GM21381 (cell line): ENCODE measurements at regions not wholly inside any gene's neighbourhood (a gene's known extent, or its start where the extent isn't known, plus 50 kb on each side); places are given as distances from the start of the nearest gene placed in this dataset.

ENCODE experiments used
- ATAC-seq: cut with Tn5 transposase; IDR thresholded peaks from one replicate; pipeline ENCODE4 v1.9.1; 2021; ENCODE audit warnings: mild to moderate bottlenecking, moderate library complexity; ENCODE audit not compliant: unreplicated experiment

DNA sequence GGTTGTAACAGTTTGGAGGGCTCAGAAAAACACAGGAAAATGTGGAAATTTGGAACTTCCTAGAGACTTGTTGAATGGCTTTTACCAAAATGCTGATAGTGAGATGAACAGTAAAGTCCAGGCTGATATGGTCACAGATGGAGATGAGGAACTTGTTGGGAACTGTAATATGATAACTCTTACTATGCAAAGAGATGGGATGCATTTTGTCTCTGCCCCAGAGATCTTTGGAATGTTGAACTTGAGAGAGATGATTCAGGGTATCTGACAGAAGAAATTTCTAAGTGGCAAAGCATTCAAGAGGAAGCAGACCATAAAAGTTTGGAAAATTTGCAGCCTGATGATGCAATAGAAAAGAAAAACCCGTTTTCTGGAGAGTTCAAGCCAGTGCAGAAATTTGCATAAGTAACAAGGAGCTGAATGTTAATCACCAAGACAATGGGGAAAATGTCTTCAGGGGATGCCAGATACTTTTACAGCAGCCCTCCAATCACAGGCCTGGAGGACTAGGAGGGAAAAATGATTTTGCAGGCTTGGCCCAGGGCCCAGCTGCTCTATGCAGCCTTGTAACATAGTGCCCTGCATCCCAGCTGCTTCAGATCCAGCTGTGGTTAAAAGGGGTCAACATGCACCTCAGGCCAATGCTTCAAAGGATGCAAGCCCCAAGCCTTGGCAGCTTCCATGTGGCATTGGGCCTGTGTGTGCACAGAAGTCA lies 572.7 kb upstream of the ATP2B1 start:
- ATAC-seq = no peak

DNA sequence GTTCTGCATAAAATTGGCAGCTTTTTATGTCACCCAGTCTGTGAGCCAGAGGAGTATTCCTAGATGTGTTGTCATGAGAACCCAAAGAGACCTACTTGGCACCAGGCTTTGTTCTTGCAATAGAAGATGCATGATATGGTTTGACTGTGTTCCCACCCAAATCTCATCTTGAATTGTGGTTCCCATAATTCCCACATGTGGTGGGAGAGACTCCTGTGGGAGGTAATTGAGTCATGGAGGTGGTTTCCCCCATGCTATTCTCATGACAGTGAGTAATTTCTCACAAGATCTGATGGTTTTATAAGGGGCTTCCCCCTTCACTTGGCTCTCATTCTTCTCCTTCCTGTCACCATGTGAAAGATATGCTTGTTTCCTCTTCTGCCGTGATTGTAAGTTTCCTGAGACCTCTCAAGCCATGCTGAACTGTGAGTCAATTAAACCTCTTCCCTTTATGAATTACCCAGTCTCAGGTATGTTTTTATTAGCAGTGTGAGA lies 572.0 kb upstream of the ATP2B1 start:
- no peak for ATAC-seq

DNA sequence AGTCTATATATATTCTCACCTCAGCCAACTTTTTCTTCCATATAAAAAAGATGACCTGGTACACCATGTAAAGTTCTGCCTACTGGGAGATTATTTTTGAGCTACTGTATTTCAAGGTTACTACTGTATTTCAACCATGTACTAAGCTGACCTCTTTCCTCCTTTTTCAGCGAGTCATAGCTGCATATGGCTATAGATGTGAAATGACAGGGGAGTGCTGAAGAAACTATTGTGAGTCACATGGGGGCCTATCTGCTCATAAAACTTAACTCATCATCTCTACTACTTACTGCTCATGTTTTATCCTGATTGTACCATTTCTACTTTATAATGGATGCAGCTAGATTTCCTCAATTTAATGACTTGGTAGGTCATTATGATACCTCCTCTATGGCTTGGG lies 571.4 kb upstream of the ATP2B1 start:
- no peak for ATAC-seq

DNA sequence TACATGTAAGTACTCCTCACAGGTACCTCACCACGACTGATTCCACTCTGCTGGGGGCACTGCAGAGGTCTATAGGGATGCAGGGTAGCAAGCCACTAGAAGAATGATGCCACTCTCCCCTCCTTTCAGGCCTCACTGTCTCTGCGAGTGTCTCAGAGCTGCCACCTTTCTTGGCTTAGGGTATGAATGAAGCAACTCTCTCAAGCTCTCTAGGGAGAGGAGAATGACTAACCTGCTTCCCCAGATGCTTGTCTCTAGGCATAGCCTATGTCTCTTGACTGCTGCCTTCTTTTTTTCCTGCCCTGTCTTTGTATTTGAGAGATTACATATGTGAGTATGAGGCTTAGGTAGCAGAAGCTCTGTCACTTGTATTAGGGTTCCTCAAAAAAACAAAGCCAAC lies 566.5 kb upstream of the ATP2B1 start:
- ATAC-seq = no peak

DNA sequence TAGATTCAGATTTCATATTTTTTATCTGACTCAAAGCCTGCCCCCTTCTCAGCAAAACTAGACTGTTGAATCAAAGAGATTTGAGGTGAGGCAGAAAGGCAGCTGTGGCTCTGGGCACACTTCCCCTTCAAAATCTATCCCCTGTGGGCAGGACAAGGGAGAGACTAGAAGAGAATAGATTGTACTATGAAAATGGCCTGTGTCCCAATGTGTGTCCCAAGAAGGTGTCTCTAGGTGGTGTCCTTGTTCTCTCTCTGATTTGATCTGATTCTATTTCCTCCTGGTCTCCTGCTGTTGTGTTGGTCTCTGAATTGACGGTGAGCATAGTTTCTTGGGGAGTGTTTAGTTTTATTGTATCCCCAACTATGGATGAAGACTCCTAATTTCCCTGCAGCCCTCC lies 565.8 kb upstream of the ATP2B1 start:
- no peak for ATAC-seq

DNA sequence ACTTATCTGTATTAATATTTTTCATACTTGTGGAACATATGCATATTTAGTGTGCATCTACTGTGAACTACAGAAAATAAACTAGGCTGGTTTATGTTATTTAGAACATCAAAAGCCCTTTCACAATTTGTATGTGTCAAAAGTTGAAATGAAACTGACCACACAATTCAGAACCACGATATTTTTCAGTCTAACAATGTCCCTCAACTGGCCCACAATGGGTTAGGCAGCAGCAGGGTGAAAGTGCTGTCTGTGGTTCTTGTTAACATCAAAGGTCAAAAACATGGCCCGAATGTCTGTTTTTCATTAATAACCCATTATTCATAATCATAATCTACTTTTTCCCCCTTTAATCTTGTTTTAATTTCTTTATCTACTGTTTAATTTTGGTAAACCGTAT lies 559.9 kb upstream of the ATP2B1 start:
- peak; percentile 55 for ATAC-seq

DNA sequence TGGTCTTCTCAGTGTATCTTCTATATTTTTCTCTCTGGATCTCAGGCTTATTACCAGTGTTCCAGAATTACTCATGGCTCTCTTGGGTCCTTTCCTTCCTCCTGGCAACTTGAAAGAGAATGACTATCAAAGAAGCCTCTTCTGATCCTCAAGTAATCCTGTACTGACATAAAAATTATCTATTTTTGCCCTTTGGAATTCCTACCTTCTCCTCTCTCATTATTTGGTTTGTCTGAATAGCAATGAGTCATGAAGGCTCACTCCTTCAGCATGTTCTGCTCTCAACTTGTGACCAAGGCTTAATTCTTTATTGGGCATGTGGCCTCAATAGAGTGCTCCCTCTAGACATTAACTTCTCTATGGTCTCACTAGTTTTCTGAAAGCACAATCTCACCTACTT lies 553.6 kb upstream of the ATP2B1 start:
- no peak for ATAC-seq

DNA sequence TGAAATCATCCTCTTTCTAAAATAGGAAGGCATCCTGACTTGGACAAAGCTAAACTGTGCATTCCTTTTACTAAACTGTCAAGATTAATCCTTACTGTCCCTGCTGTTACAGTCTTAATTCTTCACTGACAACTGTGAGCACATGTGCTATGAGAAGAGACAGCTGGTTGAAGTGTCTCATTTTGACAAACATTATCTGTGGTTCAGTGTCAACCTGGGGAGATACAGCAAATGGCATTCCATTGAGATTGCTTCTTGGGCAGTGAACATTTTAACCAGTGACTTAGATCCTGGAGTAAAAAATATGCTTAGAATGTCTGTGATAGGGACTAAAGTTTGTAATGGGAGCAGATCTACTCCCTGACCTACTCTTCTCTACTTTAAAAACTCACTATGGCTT lies 552.6 kb upstream of the ATP2B1 start:
- no peak for ATAC-seq

DNA sequence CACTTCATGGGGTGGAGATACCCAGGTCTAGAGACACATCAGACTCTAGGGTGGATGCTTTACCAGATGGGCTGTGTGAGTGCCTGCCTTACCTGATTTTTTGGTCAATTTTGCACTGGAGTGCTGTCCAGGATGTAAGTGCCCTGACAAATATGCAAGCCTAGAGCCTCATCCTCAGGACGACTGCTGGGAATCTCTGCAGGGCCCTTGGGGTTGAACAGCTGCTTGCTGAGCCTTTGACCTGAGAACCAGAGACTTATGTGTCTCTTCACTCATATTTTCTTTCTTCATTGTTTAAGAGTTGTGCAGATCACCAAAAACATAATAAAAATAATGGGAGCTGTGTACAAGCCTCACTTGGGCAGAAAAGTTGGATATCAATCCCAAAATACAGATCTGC lies 551.5 kb upstream of the ATP2B1 start:
- ATAC-seq = no peak

DNA sequence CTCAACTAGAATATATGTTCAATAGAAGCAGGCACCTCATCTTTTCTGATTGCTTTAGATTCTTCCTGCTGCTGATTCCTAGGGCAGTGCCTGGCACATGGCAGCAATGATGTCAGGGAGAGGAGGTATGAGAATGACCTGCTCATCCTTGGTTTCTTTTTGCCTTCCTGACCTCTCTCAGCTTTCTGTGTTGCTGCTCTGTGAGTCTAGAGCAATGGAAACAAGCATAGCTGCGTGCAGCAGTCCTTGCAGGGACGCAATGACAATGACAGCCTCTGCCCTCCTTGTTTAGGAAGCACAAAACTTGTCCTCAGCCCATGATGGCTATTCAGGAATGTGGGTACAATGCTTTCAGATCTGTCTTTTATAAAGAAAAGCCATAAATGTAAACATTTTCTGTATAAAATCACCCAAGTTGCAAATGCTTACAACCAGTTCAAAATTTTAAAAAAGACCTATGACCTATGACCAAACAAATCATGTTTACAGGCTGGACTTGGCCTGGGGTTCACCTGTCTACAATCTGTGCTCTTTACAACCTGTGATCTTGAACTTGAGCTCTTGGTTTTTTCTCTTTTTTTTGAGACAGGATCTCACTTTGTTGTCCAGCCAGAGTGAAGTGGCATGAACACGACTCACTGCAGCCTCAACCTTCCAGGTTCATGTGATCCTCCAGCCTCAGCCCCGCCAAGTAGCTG lies 549.4 kb upstream of the ATP2B1 start:
- ATAC-seq = no peak

DNA sequence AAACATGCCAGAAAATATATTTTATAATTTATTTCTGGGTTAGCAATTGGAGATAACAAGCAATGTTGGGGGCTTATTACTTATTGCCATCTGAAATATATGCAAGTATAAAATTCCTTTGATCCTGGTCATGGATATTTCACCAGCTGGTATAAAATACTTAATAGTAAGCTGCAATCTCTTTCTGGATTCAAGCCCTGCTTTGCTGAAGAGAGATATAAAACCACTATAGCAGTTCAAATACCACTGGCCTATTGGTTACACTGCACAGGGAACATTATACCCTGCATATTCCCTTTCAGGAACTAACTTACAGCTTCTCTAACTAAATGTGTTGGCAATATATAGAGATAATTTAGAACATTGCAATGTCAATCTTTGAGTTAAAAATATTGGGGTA lies 546.2 kb upstream of the ATP2B1 start:
- no peak for ATAC-seq

DNA sequence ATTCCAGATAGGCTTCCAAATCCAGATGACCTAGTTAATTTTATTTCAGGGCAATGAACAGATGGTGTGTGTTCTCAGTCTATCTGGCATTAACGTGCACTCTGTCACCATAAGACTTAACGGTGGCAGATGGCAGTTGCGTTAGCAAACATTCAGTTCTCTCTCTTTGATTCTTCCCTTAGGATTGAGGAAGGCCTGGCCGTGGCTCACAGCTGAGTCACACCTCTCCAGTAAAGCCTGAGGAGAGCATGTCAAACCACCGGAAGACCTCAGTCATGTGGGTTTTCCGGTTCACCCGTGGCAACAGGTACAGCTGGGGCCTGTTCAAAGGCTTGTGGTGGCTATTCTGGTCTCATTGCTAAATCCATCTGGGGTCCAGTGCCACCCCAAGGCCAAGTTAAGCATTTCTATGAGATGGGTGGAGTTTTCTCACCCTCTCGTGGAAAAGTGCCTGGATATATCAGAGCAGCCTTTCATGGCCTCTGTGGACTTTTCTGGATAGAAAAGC lies 545.1 kb upstream of the ATP2B1 start:
- peak; percentile 100 for ATAC-seq

DNA sequence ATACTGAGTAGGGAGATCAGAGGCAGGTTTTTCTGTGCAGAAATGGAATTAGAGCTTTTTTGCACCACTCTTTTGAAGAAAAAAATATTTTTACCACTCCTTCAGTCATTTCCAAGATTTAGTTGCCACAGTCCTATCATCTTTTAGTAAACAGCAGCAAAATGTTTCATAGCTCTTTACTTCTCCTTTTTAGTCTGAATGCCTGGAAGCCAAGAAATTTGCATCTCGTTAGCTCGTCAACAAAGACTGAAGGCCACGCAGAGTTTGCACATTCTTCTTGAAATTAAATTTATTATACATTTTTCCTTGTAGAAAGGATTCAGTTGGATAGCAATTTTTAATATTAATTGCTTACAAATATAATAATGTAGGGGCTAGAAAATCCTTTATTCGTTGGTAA lies 544.5 kb upstream of the ATP2B1 start:
- no peak for ATAC-seq

DNA sequence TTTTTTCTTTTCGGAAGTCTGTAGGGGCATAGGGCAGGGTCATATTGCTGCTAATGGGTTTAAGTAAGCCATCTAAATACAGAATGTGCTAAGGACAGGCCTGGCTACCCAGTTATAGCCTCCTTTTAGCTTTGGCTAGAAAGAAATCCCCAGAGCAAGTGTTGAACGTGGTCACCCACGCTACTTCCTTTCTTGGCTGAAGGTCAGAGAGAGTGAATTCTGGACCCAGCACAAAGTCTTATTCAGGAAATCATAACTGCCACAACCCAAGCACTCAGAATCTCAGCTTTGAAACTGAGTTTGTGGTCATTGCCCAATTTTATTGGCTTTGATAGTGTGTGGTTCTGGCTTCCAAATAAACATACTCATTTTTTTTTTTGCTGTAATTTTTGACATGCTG lies 542.1 kb upstream of the ATP2B1 start:
- no peak for ATAC-seq

DNA sequence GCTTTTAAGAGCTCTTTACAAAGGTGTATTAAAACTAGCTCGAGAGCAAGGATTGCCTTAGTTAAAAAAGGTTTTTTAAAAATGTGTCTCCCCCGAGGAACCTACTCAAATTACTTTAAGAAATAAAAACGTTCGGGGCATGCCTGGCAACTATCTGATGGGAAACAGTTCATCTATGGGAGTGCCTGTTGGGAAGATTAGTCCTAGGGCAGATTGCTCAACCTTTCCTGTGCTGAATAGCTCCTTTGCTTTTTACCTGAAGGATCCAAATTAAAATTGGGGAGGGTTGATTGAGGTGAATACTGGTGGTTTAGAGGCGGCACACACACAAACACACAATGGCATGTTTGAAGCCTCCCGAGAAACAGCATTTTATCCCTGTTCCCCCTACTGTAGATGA lies 541.4 kb upstream of the ATP2B1 start:
- ATAC-seq = no peak

DNA sequence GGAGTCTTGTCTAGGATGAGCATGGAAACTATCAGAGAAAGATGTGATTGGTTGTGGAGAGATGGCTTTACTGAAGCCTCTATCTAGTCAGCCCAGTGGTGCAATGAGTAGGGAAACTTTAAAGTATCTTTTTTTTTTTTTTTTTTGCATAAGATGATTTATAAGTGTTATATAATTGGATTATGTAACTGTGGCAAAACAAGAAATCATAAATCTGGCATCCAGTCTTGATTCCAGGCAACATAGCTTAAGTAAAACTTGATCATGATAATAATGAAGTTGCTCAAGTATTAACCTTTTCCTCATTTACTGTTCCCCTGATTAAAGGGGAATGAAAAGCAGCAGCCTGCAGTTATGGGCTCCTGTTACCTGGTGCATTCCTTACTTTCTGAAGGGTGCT lies 538.0 kb upstream of the ATP2B1 start:
- no peak for ATAC-seq

DNA sequence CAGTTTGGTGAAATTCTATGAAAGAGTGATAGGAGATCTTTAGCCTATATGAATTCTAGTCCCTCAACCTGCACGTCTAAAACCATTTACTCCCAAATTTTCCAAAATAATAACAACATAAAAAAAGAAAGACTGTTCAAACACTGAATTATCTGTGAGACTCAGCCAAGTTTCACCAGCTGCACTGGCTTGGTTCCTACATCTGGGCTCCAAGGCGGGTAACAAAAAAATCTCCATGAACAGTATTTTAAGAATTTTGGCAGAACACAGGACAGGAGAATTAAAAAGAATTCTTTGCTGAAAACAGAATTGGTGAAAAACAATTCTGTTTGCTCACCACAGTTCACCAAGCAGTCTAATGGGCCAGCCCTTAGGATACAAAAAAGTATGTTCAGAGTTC lies 536.8 kb upstream of the ATP2B1 start:
- ATAC-seq = no peak

DNA sequence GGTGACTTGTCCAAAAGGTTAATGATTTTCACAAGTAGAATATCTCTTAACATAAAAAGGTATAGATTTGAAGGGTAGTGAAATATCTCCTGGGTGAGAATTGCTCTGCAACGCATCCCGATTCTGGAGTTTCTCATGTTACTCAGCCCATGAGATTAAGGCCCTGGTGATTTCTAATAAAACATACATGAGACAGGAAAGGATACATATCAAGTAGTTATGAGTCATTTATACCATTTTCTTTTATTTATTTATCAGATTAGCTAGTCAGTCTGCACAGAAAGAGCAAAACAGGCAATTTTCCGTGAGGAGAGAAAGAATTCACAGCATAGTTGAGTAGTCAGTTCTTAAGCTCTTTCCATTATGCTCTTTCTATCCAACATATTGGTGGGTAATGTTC lies 535.6 kb upstream of the ATP2B1 start:
- no peak for ATAC-seq

DNA sequence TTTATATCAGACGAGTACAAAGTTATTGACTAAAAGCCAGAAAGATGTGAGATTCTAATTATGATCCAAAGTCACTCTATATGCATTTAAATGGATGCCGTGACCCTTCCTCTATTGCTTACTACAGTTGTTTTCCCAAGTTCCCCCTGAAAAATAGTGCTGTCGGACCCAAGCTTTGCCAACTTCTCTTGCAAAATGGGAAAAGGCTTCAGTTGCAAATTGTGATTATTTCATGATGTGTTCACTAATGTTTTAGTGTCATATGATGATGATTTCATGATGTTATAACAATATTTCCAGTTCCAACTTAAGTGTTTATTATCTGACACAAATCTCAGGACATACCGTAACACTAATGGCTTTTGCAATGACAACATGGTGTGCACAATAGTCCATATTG lies 534.6 kb upstream of the ATP2B1 start:
- ATAC-seq = no peak

DNA sequence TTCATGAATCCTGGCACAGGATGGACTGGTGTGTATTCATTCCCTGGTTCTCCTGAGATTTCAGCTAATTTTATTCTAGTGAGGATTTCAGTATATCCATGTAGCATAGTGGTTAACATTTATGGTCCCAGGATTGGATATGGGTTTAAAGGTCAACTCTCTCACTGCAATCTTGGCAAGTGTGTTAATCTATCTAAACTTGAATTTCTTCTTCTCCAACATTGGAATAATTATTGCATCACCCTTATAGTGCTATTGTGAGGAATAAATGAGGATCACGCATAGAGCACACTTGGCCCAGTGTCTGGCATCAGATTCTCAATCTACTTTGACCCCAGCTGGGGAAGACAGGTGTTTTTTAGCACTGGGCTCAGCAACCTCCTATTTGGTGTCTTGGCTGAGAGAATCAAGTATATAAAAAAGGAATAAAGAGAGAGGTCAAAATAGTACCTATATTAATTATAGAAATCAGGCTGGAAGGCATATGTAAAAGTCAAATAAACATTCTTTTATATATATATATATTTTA lies 531.2 kb upstream of the ATP2B1 start:
- no peak for ATAC-seq

DNA sequence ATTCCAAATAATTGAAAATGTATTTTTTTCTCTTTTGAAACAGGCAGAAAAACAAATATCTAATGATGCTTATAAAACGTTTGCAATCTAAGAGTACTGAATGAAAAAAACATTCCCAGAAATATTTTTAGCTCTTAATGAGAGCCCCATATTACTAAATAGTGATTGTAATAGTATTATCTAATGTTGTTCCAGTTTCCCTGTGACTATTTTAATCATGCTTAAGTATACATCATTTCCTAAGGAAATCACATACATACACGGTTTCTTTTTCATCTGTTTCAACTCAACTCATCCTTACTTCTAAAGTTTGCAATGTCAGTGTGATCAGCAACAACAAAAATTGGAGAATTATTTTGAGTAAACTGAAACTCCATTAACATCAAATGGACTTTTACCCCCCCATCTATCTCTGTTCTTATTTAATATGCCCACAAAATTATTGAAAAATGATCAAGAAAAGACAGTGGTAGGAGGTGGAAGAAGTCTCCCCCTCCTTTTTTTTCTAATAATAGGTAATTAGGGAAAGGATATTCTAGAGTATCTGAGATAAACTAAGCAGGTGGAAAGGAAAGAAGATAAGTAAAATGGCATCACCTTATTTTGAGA lies 530.1 kb upstream of the ATP2B1 start:
- no peak for ATAC-seq

DNA sequence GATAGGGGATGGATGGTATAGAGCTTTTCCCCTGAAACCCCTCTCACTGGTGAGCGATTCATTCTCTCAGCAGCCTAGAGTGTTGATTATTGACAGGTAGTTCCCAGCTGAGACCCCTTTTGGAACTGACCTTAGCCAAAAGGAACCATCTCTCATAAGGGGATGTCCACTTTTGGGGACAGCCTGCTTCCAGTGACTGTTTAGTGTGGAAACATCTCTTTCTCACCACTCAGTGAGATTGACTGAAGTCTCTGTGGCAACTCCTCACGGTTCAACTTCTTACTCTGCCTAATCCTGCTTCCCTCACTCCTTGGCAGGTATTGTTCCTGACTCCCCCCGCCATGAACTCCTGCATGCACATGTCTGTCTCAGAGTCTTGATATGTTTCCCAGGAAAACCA lies 529.2 kb upstream of the ATP2B1 start:
- no peak for ATAC-seq
